Colonic mucosa (tissue), 4 donors: ENCODE measurements at regions not wholly inside any gene's neighbourhood (a gene's known extent, or its start where the extent isn't known, plus 50 kb on each side); places are given as distances from the start of the nearest gene placed in this dataset.

Source experiments
- DNase-seq: peaks from one replicate; pipeline ENCODE4 v3.0.0-alpha.2; 2020
- H3K27ac ChIP-seq: fragments of 200-600 bp; one replicate; pipeline ENCODE4 v1.8.0; 2021
- H3K27me3 ChIP-seq: fragments of 200-600 bp; one replicate; pipeline ENCODE4 v1.8.0; 2021
- H3K36me3 ChIP-seq: fragments of 200-600 bp; one replicate; pipeline ENCODE4 v1.8.0; 2021
- H3K4me1 ChIP-seq: fragments of 200-600 bp; one replicate; pipeline ENCODE4 v1.8.0; 2021; ENCODE audit warnings: mild to moderate bottlenecking
- H3K4me3 ChIP-seq: fragments of 200-600 bp; one replicate; pipeline ENCODE4 v1.8.0; 2021
- H3K9ac ChIP-seq, 2 donors: one replicate each; pipeline ENCODE4 v1.7.0; 2013; ENCODE audit warnings: control low read depth in 2 of 2, low read depth in 2 of 2, low read length in 2 of 2
- H3K9me3 ChIP-seq: fragments of 200-600 bp; one replicate; pipeline ENCODE4 v1.8.0; 2021
- CTCF ChIP-seq: fragments of 200-600 bp; IDR thresholded peaks from one replicate; pipeline ENCODE4 v1.8.0; 2022; ENCODE audit warnings: antibody characterized with exemption, mild to moderate bottlenecking
- intact Hi-C: fragments of 100-400 bp; cut with DNase I; formaldehyde crosslinking; loops from one replicate; pipeline ENCODE4 v1.14.1; 2022
- donor health status: healthy.
- donor health status: DM: no; HTN: no; CAD: no.
- donor health status: DM: no; HTN: no; CAD: no.

GRCh38 chr2:51960281-51960680 is 928.3 kb upstream of the NRXN1 start:
- no peak for DNase-seq
- no peak for TF ChIP-seq CTCF
- no peaks in the 10 kb centered on the region for H3K36me3 ChIP-seq
- H3K27me3 ChIP-seq: no peaks in the 10 kb centered on the region
- H3K9me3 ChIP-seq: no peaks in the 10 kb centered on the region
- H3K27ac ChIP-seq: no peak overlapping the region
- H3K4me1 ChIP-seq: no peaks in the 10 kb centered on the region
- no peak overlapping the region for H3K4me3 ChIP-seq
- no peak overlapping the region for H3K9ac ChIP-seq
- intact Hi-C loops: no loop called here

GRCh38 chr2:51959696-51960095 is 927.8 kb upstream of the NRXN1 start:
- no peak overlapping the region for H3K4me3 ChIP-seq
- no peak for DNase-seq
- no peaks in the 10 kb centered on the region for H3K27me3 ChIP-seq
- no peaks in the 10 kb centered on the region for H3K9me3 ChIP-seq
- no peak overlapping the region for H3K9ac ChIP-seq
- H3K36me3 ChIP-seq: no peaks in the 10 kb centered on the region
- no peaks in the 10 kb centered on the region for H3K4me1 ChIP-seq
- intact Hi-C loops: no loop called here
- no peak overlapping the region for H3K27ac ChIP-seq
- TF ChIP-seq CTCF: no peak

GRCh38 chr2:51953931-51954330 is 922.0 kb upstream of the NRXN1 start:
- no peak for TF ChIP-seq CTCF
- DNase-seq: no peak
- intact Hi-C loops: no loop called here
- Histone ChIP-seq H3K27ac (no peak overlapping the region), H3K36me3 (no peaks in the 10 kb centered on the region), H3K4me3 (no peak overlapping the region), H3K9me3 (no peaks in the 10 kb centered on the region), H3K27me3 (no peaks in the 10 kb centered on the region), H3K4me1 (no peaks in the 10 kb centered on the region), H3K9ac (no peak overlapping the region)

GRCh38 chr2:51921076-51921475 is 889.1 kb upstream of the NRXN1 start:
- H3K4me1 ChIP-seq: no peaks in the 10 kb centered on the region

GRCh38 chr2:51920509-51920908 is 888.6 kb upstream of the NRXN1 start:
- H3K9me3 ChIP-seq: no peaks in the 10 kb centered on the region
- intact Hi-C loops: no loop called here
- H3K9ac ChIP-seq: no peak overlapping the region
- H3K36me3 ChIP-seq: no peaks in the 10 kb centered on the region
- DNase-seq: no peak
- H3K4me1 ChIP-seq: no peaks in the 10 kb centered on the region
- TF ChIP-seq CTCF: no peak
- H3K27me3 ChIP-seq: no peaks in the 10 kb centered on the region
- no peak overlapping the region for H3K4me3 ChIP-seq
- no peak overlapping the region for H3K27ac ChIP-seq

More at GRCh38 chr2:51921076-51921475, 889.1 kb upstream of the NRXN1 start:
- H3K27me3 ChIP-seq: no peaks in the 10 kb centered on the region
- TF ChIP-seq CTCF: no peak
- H3K36me3 ChIP-seq: no peaks in the 10 kb centered on the region
- H3K27ac ChIP-seq: no peak overlapping the region
- intact Hi-C loops: no loop called here
- H3K9ac ChIP-seq: no peak overlapping the region
- H3K9me3 ChIP-seq: no peaks in the 10 kb centered on the region
- H3K4me3 ChIP-seq: no peak overlapping the region
- DNase-seq: no peak

GRCh38 chr2:51919395-51919794 is 887.5 kb upstream of the NRXN1 start:
- no peaks in the 10 kb centered on the region for H3K27me3 ChIP-seq
- H3K4me1 ChIP-seq: no peaks in the 10 kb centered on the region
- TF ChIP-seq CTCF: no peak
- no peak for DNase-seq
- H3K36me3 ChIP-seq: no peaks in the 10 kb centered on the region
- H3K4me3 ChIP-seq: no peak overlapping the region
- H3K9ac ChIP-seq: no peak overlapping the region
- no peak overlapping the region for H3K27ac ChIP-seq
- H3K9me3 ChIP-seq: no peaks in the 10 kb centered on the region
- intact Hi-C loops: no loop called here
